HG03139 (cell line): ENCODE measurements at regions not wholly inside any gene's neighbourhood (a gene's known extent, or its start where the extent isn't known, plus 50 kb on each side); places are given as distances from the start of the nearest gene placed in this dataset.

Experiments
- ATAC-seq: cut with Tn5 transposase; IDR thresholded peaks from one replicate; pipeline ENCODE4 v1.9.1; 2021; ENCODE audit not compliant: unreplicated experiment

- no peak for ATAC-seq
These were observed 291.6 kb upstream of the C9orf72 start for GRCh38 chr9:27864644-27865438.

DNA sequence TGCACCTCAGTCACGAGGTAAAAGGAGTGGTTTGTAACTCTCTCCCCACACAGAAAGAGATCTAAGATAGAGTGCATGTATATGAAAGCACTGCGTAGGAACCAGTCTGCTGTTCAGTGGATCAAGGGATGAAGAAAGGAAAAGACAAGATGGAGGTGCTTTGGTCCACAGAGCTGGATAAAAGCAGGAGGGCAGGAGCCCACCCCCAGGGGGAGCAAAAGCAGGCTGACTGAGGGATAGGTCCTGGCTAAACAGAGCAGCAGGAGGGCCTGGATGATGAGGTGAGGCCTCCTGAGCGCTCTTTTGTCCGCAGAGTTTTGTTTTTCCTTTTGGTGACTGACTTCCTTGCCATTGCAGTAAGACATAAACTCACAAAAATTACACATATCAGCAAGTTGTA, 293.5 kb upstream of the C9orf72 start:
- ATAC-seq = no peak

- ATAC-seq = no peak
These were observed 297.1 kb upstream of the C9orf72 start for GRCh38 chr9:27870404-27870803.

DNA sequence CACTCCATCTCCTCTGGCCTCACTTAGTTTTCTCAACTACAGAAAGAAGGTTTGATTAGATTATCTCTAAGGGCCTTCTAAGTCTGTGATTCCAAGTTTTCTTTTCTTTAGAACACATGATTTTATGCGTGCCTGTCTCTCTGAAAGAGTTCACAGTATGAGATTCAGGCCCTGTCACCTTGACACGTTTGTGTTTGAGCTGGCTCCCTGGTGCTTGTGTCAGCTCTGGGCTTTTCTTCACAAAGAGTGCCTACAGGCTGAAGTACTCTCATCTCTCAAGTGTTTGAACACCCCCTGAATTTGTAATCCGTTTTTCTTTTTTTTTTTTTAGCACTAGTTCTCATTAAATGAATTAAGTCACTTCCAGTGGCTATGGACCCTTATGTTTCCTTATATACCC, 306.9 kb upstream of the C9orf72 start:
- no peak for ATAC-seq

DNA sequence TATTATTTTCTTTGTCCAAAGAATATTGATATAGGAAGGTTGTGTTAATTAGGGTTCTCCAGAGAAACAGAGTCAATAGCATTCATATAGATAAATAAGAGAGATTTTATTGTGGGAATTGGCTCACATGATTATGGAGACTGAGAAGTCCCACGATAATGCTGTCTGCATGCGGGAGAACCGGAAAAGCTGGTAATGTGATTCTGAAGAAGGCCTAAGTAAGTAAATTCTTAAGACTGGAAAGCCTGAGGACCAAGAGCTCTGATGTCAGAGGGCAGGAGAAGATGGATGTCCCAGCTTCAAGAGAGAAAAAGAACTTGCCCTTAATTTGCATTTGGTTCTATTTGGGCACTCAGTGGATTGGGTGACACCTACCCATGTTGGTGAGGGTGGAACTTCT, 307.4 kb upstream of the C9orf72 start:
- ATAC-seq = no peak

DNA sequence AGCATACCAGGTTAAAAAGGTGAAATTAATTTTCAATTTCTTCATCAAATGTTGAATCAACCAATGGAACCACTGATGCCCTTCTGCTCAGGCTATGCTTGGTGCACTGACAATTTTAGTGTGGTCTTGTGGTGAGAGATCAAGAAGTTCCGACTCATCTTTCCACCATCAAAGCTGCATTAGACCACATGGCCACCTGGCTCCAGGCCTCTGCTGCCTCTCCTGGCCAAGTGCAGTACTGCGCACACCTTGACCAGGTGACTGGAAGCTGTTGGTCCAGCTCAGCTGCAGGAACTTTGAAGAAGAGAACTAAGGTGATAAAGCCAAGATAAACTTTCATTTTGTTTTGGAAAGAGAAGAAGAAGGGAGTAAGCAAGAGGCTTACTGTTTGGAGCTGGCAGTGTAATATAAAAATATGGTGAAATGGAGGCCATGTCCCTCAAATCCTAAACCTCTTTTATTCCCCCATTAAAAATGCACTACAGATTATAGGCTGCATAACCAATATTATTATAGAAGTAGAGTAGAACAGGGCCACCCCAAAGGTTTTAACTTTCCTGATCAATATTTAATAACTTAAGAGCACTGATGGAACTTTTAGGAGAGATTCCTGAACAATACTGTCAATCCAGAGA, 315.5 kb upstream of the C9orf72 start:
- ATAC-seq = peak; percentile 99

DNA sequence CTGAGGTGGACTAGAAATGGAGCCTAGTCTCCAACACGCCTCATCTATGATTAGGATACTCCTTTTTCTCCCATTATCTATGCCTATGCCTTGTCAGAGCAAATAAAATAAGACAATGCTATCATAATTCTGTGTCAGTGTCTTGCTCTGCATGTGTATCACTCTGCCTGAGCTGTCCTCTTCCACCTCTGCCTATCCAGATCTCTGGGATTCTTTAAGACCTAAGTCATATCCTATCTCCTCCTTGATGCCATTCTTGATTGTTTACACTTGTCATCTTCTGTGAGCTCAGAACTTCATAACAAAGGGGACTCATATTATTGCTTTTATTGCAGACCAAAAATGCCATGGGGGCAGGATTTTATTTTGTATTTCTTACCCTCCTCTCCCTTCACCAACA, 351.2 kb upstream of the C9orf72 start:
- ATAC-seq = no peak

DNA sequence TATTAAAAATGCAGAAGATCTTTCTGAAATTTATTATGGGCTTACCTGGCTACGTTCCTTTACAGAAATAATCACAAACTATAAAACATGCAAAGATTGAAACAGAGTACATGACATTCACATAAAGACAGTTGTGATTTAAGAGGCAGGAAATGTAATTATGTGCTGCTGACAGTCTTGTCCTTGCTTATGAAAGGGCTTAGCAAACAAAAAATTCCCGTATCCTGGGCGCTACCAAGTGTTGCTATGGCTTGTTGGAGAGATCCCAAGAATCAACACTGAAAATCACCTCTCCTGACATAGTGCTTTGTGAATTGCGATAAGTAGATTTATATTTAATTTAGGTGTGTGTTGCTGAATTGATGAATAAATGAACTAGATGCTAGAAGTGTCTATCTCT, 352.5 kb upstream of the C9orf72 start:
- ATAC-seq = no peak

DNA sequence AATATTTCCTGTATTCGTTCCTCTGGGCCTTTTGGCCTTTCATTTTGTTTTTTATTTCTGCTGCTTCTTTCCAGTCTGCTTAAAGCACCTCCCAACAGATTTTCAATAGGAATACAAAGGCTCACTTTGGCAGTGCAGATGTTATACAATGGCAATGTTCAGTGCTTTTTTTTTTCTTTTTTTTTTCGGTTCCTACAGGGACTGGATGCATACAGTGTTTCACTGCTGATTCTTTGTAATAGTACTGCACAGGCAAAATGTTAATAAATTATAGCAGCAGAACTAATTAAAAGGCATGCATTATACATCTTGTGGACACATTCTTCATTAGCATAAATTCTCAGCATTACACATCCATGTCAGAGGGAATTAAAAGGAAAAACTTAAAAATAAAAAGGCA, 356.6 kb upstream of the C9orf72 start:
- ATAC-seq = no peak

DNA sequence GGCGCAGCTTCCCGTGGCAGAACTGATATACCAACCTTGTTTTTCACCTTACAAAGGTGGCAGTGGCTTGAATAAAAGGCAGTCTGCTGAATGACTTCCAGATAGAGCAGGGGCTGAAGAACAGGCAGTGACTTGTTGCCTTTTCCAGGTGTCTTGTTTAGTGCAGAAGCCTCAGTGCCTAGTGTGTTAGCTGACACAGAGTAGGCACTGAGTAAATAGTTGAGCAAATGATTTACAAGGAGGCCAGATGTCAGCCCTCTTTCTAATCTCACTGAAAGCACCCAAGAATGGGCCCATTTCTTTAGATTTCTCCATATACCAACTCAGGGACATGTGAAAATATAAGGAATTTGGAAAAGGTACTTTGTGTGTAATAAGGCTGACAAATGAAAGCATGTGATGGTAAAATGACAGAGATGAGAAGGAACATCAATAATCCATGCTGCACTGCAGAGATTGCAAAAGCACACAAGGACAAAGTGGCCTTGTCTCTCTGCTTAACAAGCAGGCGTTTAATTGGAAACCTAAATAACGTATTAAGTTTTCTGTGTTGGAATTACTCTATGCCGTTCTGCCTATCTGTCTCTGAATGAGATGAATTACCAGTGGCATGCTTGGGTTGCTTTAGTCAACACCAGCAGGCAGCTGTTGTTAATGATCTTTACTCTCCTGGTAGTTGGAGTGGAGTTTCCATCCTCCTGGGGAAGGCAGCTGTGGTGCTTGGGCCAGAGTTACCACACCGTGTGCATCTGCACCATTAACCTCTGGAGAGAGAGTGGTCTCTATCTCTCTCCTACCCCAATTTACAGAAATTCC, 360.1 kb upstream of the C9orf72 start:
- no peak for ATAC-seq

GRCh38 chr9:27934471-27934870, 361.2 kb upstream of the C9orf72 start:
- ATAC-seq = no peak

DNA sequence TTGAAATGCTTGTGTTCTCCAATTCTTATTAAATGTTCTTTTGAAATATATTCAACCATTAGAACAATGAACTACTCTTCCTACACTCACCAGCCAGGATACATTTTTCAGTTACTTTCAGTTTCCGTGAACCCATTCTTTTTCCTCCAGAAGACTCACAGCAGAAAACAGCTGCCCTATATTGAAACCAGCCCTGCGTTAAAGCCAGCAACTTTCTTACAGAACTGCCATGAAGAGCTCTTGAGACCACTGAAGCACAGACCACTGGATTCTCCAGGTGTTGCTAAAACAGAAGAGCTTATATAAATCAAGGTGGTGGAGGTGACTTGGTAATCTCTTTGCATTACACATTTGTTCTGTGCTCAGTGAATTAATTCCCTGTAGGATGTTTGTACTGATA, 365.9 kb upstream of the C9orf72 start:
- no peak for ATAC-seq

GRCh38 chr9:27940535-27940934, 367.3 kb upstream of the C9orf72 start:
- no peak for ATAC-seq

DNA sequence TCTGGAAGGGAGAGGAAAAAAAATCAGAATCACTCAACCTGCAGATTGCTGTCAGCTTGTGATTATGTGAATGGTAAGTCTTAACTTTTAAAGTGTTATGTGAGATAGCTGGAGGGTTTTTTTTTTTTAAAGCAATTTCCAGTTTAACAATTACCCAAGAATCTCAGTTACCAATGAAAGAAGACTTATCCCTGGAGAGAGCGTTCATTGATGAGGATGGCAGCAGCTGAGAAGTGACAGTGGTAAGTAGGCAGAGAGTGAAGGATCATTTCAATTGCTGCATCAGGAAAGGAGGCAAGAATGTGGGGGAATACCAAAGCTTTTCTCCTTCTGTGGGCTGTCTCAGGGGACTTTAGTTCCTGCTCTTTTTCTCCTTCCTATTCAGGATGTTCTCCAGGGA, 370.2 kb upstream of the C9orf72 start:
- no peak for ATAC-seq

GRCh38 chr9:27945386-27945785, 372.1 kb upstream of the C9orf72 start:
- no peak for ATAC-seq

GRCh38 chr9:27950382-27950781, 377.1 kb upstream of the C9orf72 start:
- no peak for ATAC-seq

DNA sequence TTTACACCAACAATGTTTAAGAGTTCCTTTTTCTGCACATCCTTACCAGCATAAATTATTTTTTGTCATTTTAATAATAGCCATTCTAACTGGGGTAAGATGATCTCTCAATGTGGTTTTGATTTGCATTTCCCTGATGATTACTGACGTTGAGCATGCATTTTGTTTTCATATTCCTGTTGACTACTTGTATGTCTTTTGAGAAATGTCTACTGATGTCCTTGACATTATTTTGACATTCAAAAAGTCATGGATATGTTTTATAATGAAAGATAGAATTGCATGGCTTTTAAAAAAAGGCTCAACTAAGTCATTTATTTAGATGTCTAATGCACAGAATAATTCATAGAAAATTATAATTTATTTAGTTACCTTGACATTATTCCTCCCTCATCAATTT, 381.6 kb upstream of the C9orf72 start:
- no peak for ATAC-seq

GRCh38 chr9:27963836-27964235, 390.6 kb upstream of the C9orf72 start:
- ATAC-seq = no peak

GRCh38 chr9:27967210-27967609, 393.9 kb upstream of the C9orf72 start:
- no peak for ATAC-seq

GRCh38 chr9:27977931-27978330, 404.6 kb upstream of the C9orf72 start:
- no peak for ATAC-seq

DNA sequence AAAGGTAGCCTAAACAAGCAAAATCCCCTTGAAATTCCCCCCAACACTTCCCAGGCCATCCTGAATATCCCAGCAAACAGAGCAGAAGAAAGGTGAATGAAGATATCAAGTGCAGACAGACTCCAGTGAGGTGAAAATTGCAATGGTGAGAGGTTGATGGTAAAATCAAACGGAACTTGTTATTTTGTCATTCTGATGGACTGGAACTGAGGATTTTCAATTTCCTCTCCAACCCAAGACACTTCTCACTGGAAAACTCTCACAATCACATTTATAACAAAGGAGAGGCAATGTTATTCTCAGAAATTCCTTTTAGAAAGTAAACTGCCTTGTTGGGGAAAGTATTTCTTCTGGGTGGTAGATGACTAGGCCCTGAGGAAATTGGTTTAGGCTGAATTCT, 412.4 kb upstream of the C9orf72 start:
- no peak for ATAC-seq

GRCh38 chr9:27990524-27990923, 417.2 kb upstream of the C9orf72 start:
- ATAC-seq = peak; percentile 52
